ENCODE measurements at regions not wholly inside any gene's neighbourhood (a gene's known extent, or its start where the extent isn't known, plus 50 kb on each side); places are given as distances from the start of the nearest gene placed in this dataset.

DNA sequence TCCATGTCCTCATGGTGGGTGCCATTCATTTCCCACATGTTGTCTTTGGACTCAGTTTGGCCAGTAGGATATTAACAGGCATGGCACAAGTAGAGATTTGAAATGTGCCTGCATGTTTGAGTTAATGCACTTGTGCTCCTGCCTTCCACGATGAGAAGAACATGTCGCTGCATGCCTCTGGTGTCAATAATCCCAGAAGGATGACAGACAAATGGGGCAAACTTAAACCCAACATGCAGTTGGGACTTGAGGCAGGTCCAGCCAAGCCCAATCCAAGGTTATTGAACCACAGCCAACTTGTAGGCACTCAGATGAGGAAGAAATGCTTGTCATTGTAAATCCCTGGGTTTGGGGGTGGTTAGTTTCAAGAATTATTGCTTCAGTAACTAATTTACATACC lies 174.6 kb downstream of the TRIM33 start:
- no peak overlapping the region for H4K8ac ChIP-seq (replicated peaks; ENCODE audit: insufficient read length, low read depth, low read length)
- H3K9me3 ChIP-seq (ENCODE audit: control insufficient read depth, low read depth, low read length), result no peaks in the 10 kb centered on the region
- no peak overlapping the region for H3K9ac ChIP-seq (ENCODE audit: extremely low read depth, insufficient read length, low read length)
- no peaks in the 10 kb centered on the region for H3K79me2 ChIP-seq (ENCODE audit: insufficient read depth, low read length)
- H3K27ac ChIP-seq (ENCODE audit: insufficient read length, low read depth, low read length), result no peak overlapping the region
- DNase-seq, result no peak
- H3K4me1 Mint-ChIP-seq, result peaks cover 0 to 5% of the 10 kb centered on the region in 2 experiments; a peak in 1 of 4 replicates
- no peak overlapping the region for H4K91ac ChIP-seq (ENCODE audit: insufficient read length, low read depth, low read length)
- H3K4me3 Mint-ChIP-seq, result no peak overlapping the region
- no peak overlapping the region for H2BK20ac ChIP-seq (ENCODE audit: low read depth, low read length, poor library complexity, severe bottlenecking)
- H3T11ph ChIP-seq (ENCODE audit: low read length), result no peak overlapping the region
- peaks cover 18% of the 10 kb centered on the region for H3K27me3 Mint-ChIP-seq (ENCODE audit: low read depth)
- no peak overlapping the region for H3K4ac ChIP-seq (ENCODE audit: low read depth, low read length)
- H3K27ac Mint-ChIP-seq, result peak overlapping the region in 1 of 3 experiments; percentile 16; a peak in 1 of 7 replicates
- no peaks in the 10 kb centered on the region; a peak in 1 of 5 replicates for H3K9me3 Mint-ChIP-seq
- H3K4me1 ChIP-seq (ENCODE audit: insufficient read depth, low read length), result no peaks in the 10 kb centered on the region
- H3K23ac ChIP-seq (ENCODE audit: insufficient read length, low read depth, low read length), result no peak overlapping the region
- no peak overlapping the region for H2BK5ac ChIP-seq (ENCODE audit: insufficient read length, low read length)
- H2BK12ac ChIP-seq (ENCODE audit: insufficient read length, low read depth, low read length), result no peak overlapping the region
- H3K56ac ChIP-seq (ENCODE audit: insufficient read length, low read depth, low read length), result no peak overlapping the region
- H3K18ac ChIP-seq (ENCODE audit: insufficient read length, low read depth, low read length), result no peak overlapping the region
- no peak overlapping the region for H3K14ac ChIP-seq (ENCODE audit: insufficient read depth, low read length)
- no peaks in the 10 kb centered on the region for H3K27me3 ChIP-seq (ENCODE audit: insufficient read depth, low read length)
- H4K5ac ChIP-seq (ENCODE audit: insufficient read length, low read depth, low read length), result no peak overlapping the region
- no peaks in the 10 kb centered on the region; a peak in 1 of 7 replicates for H3K36me3 Mint-ChIP-seq (ENCODE audit: insufficient read depth in 1 of 3, low read depth in 3 of 3)
- no peaks in the 10 kb centered on the region for H3K23me2 ChIP-seq (ENCODE audit: insufficient read length, low read depth, low read length, poor library complexity, severe bottlenecking)
- no peak overlapping the region for H3K4me2 ChIP-seq (ENCODE audit: insufficient read depth, insufficient read length, low read length)
- H3K79me1 ChIP-seq (ENCODE audit: insufficient read depth, low read depth, low read length, poor library complexity, severe bottlenecking), result no peaks in the 10 kb centered on the region
- no peak overlapping the region for H2BK15ac ChIP-seq (ENCODE audit: low read depth, low read length)
- no CpG with 5 or more reads among the region's 2 CpGs for WGBS (ENCODE audit: extremely low coverage, insufficient read length, low lambda C conversion rate)
- no peak overlapping the region for H2AK5ac ChIP-seq (ENCODE audit: insufficient read length, low read length)
- H2AFZ ChIP-seq (ENCODE audit: low read length), result no peak overlapping the region
- TF ChIP-seq CTCF (conservative IDR thresholded peaks at IDR 0.05), result no peak
- no peak overlapping the region for H2BK120ac ChIP-seq (ENCODE audit: low read depth, low read length, poor library complexity, severe bottlenecking)
- H4K20me1 ChIP-seq (ENCODE audit: control insufficient read depth, insufficient read depth, insufficient read length), result no peaks in the 10 kb centered on the region
